ENCODE measurements at regions not wholly inside any gene's neighbourhood (a gene's known extent, or its start where the extent isn't known, plus 50 kb on each side); places are given as distances from the start of the nearest gene placed in this dataset.
"Not testable (repeated sequence)": the region's sequence is repeated elsewhere in the genome, so short reads cannot be mapped to it uniquely, and the experiment has no call there.

GRCh38 chr10:105644559-105644958 is 1003.5 kb downstream of the SORCS3 start:
- DNase-seq (ENCODE audit: low read depth): no peak

- DNase-seq (ENCODE audit: low read depth): no peak
Measured at GRCh38 chr10:105644091-105644490, 1003.0 kb downstream of the SORCS3 start.

- DNase-seq (ENCODE audit: low read depth): no peak
Measured at GRCh38 chr10:105643660-105644059, 1002.6 kb downstream of the SORCS3 start.

GRCh38 chr10:105634281-105634680 is 993.2 kb downstream of the SORCS3 start:
- no peak for DNase-seq (ENCODE audit: low read depth)

GRCh38 chr10:105615715-105616365 is 974.8 kb downstream of the SORCS3 start:
- DNase-seq (ENCODE audit: low read depth): no peak

GRCh38 chr10:105611244-105611798 is 970.2 kb downstream of the SORCS3 start:
- DNase-seq (ENCODE audit: low read depth): no peak

- DNase-seq (ENCODE audit: low read depth): no peak
Measured at GRCh38 chr10:105609451-105609850, 968.4 kb downstream of the SORCS3 start.

GRCh38 chr10:105605918-105606317 is 964.8 kb downstream of the SORCS3 start:
- DNase-seq (ENCODE audit: low read depth): no peak

- no peak for DNase-seq (ENCODE audit: low read depth)
Measured at GRCh38 chr10:105605104-105605503, 964.0 kb downstream of the SORCS3 start.

GRCh38 chr10:105598207-105598606 is 957.1 kb downstream of the SORCS3 start:
- DNase-seq (ENCODE audit: low read depth): no peak

GRCh38 chr10:105597312-105597711 is 956.2 kb downstream of the SORCS3 start:
- DNase-seq (ENCODE audit: low read depth): no peak

- DNase-seq (ENCODE audit: low read depth): no peak
Measured at GRCh38 chr10:105596749-105597148, 955.7 kb downstream of the SORCS3 start.

GRCh38 chr10:105594296-105594695 is 953.2 kb downstream of the SORCS3 start:
- no peak for DNase-seq (ENCODE audit: low read depth)

- DNase-seq (ENCODE audit: low read depth): peak; percentile 30
Measured at GRCh38 chr10:105592468-105592867, 951.4 kb downstream of the SORCS3 start.

- peak; percentile 15 for DNase-seq (ENCODE audit: low read depth)
Measured at GRCh38 chr10:105586451-105587098, 945.5 kb downstream of the SORCS3 start.

- DNase-seq (ENCODE audit: low read depth): peak; percentile 76
Measured at GRCh38 chr10:105585753-105586152, 944.7 kb downstream of the SORCS3 start.

GRCh38 chr10:105585171-105585570 is 944.1 kb downstream of the SORCS3 start:
- no peak for DNase-seq (ENCODE audit: low read depth)

GRCh38 chr10:105579112-105579511 is 938.0 kb downstream of the SORCS3 start:
- DNase-seq (ENCODE audit: low read depth): no peak

- no peak for DNase-seq (ENCODE audit: low read depth)
Measured at GRCh38 chr10:105577865-105578607, 936.9 kb downstream of the SORCS3 start.

GRCh38 chr10:105559333-105560097 is 918.4 kb downstream of the SORCS3 start:
- DNase-seq (ENCODE audit: low read depth): no peak

- DNase-seq (ENCODE audit: low read depth): not testable (repeated sequence)
Measured at GRCh38 chr10:105550453-105550852, 909.4 kb downstream of the SORCS3 start.

- no peak for DNase-seq (ENCODE audit: low read depth)
Measured at GRCh38 chr10:105549731-105550130, 908.6 kb downstream of the SORCS3 start.

Data from EH (cell line).